Chondrocyte (in vitro differentiated cells): ENCODE measurements at regions not wholly inside any gene's neighbourhood (a gene's known extent, or its start where the extent isn't known, plus 50 kb on each side); places are given as distances from the start of the nearest gene placed in this dataset.

Source experiments
- DNase-seq: peaks from one replicate; pipeline ENCODE4 v3.0.0; 2021; ENCODE audit warnings: mixed read lengths, low spot score
- H3K27ac Mint-ChIP-seq: one replicate; pipeline ENCODE4 v1.8.0; 2021; ENCODE audit warnings: mild to moderate bottlenecking, moderate library complexity, mixed read lengths; ENCODE audit not compliant: unreplicated experiment
- H3K27me3 Mint-ChIP-seq: 2 replicates; pipeline ENCODE4 v1.8.0; 2021; ENCODE audit warnings: low read depth, mixed read lengths
- H3K36me3 Mint-ChIP-seq: 2 replicates; pipeline ENCODE4 v1.8.0; 2021; ENCODE audit warnings: low read depth, mixed read lengths
- H3K4me1 Mint-ChIP-seq: 2 replicates; pipeline ENCODE4 v1.8.0; 2021; ENCODE audit warnings: low read depth, mild to moderate bottlenecking, mixed read lengths
- H3K4me3 Mint-ChIP-seq: one replicate; pipeline ENCODE4 v1.8.0; 2021; ENCODE audit warnings: mild to moderate bottlenecking, moderate library complexity, mixed read lengths; ENCODE audit not compliant: unreplicated experiment
- H3K9me3 Mint-ChIP-seq: 2 replicates; pipeline ENCODE4 v1.8.0; 2021; ENCODE audit warnings: low read depth, mixed read lengths
- TF ChIP-seq, protein P1 (sequence below): fragments of 200-600 bp; sonication (generic); IDR thresholded peaks from 2 replicates; pipeline ENCODE4 v1.5.0; 2021; ENCODE audit warnings: antibody characterized with exemption, mild to moderate bottlenecking, moderate library complexity

DNA sequence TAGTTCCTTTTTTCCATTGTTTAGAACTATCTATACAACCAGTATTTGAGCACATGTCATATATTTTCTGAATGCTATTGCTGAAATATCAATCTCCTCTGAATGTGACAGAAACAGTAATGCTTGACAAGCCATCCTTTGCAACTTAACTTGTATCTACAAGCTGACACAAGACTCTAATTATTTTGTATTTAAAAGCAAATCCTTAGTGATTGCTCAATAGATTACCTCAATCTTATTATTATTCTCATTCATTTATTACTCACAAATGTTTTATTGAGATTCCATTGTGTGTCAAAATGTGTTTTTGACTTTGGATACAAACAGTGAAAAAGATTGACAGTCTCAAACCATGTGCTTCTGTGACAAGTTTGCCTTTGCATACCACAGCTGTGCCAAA is 787.8 kb upstream of the PRR20A start:
- Mint-ChIP-seq H3K4me3 (no peak overlapping the region), H3K27me3 (no peaks in the 10 kb centered on the region), H3K4me1 (no peaks in the 10 kb centered on the region), H3K27ac (no peak overlapping the region), H3K9me3 (no peaks in the 10 kb centered on the region), H3K36me3 (no peaks in the 10 kb centered on the region)
- DNase-seq: no peak
- TF ChIP-seq, protein P1, sequence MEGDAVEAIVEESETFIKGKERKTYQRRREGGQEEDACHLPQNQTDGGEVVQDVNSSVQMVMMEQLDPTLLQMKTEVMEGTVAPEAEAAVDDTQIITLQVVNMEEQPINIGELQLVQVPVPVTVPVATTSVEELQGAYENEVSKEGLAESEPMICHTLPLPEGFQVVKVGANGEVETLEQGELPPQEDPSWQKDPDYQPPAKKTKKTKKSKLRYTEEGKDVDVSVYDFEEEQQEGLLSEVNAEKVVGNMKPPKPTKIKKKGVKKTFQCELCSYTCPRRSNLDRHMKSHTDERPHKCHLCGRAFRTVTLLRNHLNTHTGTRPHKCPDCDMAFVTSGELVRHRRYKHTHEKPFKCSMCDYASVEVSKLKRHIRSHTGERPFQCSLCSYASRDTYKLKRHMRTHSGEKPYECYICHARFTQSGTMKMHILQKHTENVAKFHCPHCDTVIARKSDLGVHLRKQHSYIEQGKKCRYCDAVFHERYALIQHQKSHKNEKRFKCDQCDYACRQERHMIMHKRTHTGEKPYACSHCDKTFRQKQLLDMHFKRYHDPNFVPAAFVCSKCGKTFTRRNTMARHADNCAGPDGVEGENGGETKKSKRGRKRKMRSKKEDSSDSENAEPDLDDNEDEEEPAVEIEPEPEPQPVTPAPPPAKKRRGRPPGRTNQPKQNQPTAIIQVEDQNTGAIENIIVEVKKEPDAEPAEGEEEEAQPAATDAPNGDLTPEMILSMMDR: no peak

DNA sequence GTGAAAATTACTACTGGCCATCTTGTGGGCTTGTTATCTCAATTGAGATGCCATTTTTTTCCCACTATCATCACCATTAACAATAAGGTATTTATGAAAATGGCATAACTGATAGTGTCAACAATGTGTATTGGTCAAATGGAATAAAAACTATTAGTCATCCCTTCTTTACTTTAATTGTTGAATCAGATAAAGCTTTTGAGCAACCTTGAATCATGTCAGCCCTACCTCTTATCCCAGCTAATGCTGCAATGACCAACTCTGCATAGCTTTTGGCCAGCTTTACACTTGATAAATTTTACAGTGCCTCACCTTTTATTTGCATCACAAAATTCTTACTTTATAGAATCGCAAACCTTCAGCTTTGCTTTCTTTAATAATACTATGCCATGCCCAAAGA is 784.0 kb upstream of the PRR20A start:
- Mint-ChIP-seq H3K9me3 (peaks cover 1% of the 10 kb centered on the region), H3K4me1 (no peaks in the 10 kb centered on the region), H3K27ac (no peak overlapping the region), H3K36me3 (no peaks in the 10 kb centered on the region), H3K27me3 (no peaks in the 10 kb centered on the region), H3K4me3 (no peak overlapping the region)
- TF ChIP-seq, protein P1: no peak
- DNase-seq: no peak

DNA sequence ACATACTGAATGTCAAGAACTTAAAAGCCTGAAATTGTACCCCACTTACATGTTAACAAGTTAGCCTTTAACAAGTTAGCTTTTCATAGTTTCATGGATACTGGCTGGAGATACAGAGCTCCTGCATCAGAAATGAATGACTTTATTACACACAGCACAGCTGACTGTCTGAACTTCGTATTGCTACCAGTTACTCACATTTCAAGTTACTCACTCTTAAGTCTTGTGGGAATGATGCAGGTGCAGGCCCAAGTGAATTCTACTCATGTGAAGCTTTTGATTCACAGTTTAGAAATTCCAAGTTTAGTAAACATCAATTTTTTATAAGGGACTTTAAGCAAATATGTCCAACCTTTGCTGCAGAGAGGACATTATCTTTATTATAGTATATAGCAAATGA is 762.2 kb upstream of the PRR20A start:
- no peak overlapping the region for H3K4me3 Mint-ChIP-seq
- H3K27me3 Mint-ChIP-seq: no peaks in the 10 kb centered on the region
- H3K9me3 Mint-ChIP-seq: peaks cover 10% of the 10 kb centered on the region
- H3K4me1 Mint-ChIP-seq: no peaks in the 10 kb centered on the region
- H3K36me3 Mint-ChIP-seq: peaks cover 2% of the 10 kb centered on the region
- TF ChIP-seq, protein P1: no peak
- no peak for DNase-seq
- no peak overlapping the region for H3K27ac Mint-ChIP-seq

DNA sequence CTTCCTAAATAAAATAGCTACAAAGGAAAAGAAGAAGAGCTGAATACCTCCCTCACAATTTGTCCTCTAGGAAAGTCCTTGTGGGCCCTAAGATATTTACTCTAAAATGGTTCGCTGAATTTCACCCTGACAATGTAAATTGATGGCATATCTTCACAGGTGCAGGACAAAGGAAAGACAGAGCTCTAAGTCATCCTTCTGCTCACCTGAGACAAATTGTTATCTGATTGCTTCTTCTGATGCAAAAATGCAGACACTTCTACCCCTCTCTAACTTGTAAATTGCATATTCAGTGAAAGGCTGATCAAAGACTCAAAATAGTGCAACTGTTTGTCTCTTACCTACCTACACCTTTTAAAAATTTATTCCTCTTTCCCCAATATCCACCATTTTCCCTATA is 747.2 kb upstream of the PRR20A start:
- TF ChIP-seq, protein P1: no peak
- DNase-seq: no peak
- Mint-ChIP-seq H3K9me3 (peaks cover 16% of the 10 kb centered on the region), H3K27me3 (no peaks in the 10 kb centered on the region), H3K4me3 (no peak overlapping the region), H3K36me3 (no peaks in the 10 kb centered on the region), H3K27ac (no peak overlapping the region), H3K4me1 (no peaks in the 10 kb centered on the region)

DNA sequence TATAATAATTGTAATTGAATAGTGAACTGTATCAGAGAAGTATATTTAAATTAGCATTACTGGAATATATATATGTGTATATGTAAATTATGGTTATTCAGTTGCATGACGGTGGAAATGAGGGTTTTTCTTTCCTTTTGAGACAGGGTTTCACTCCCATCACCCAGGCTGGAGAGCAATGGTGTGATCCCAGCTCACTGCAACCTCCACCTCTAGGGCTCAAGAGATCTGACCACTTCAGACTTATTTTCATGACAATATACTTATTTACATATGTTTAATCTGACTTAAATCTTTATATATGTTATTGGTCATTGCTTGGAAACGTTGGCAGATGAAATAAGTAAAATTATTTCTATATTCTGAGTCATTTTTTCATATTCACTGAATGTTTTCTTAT is 744.4 kb upstream of the PRR20A start:
- Mint-ChIP-seq H3K27me3 (peaks cover 2% of the 10 kb centered on the region), H3K27ac (no peak overlapping the region)

More for the DNA sequence above, 744.4 kb upstream of the PRR20A start:
- Mint-ChIP-seq H3K36me3 (no peaks in the 10 kb centered on the region), H3K4me3 (no peak overlapping the region), H3K9me3 (peaks cover 5% of the 10 kb centered on the region), H3K4me1 (no peaks in the 10 kb centered on the region)
- DNase-seq: no peak
- TF ChIP-seq, protein P1: no peak
